ENCODE measurements at regions not wholly inside any gene's neighbourhood (a gene's known extent, or its start where the extent isn't known, plus 50 kb on each side); places are given as distances from the start of the nearest gene placed in this dataset.
"Not testable (repeated sequence)": the region's sequence is repeated elsewhere in the genome, so short reads cannot be mapped to it uniquely, and the experiment has no call there.

DNA sequence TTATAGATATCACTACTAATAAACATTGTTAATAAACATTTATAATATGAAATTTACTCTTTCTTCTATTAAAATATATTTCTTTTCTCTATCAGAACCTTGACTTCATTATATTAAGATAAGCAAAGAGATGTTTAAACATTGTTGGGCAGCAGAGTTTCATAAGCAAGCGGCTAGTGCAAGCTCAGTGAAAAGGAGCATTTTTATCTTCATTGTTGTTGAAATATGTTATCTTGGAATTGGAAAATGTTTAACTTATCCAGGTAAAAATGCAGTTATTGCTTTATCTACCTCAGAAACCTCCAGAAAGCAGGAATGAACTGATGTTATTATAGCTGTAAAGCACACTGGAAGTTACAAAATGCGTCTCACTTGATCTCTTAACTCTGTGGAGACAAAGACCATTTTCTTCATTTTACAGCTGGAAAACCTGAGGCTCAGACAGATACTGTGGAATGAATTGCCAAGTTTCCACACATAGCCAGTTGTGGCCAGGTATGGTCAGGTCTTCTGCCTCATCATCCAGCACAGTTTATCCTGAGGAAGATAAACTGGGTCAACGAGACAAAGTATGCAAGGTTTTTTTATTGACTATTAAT, 934.6 kb upstream of the FAM98A start:
- WGBS, 2 experiments (ENCODE audit: insufficient coverage in 2 of 2) = 100% methylated on average over 1 of the region's 3 CpGs
- H3K27ac ChIP-seq (ENCODE audit: low read depth, low read length, severe bottlenecking) = no peak overlapping the region

DNA sequence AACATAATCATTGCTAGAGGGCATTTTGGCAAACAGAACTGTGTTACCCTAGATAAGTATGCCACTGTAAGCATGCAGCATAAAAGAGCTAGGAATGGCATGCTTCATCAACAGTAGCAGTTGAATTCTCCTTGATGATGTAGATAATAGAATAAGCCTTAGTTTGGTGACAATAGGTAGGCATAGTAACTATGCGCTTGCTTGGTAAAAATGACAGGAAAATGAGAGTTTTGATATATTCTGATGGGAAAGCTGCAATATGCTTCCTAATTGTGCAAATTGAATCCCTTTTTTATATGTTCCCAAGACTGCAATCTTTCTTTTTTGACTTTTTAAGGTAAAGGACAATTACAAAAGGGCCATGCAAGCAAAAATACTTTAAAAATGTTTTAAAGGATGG, 930.9 kb upstream of the FAM98A start:
- H3K9me3 ChIP-seq (ENCODE audit: control insufficient read depth, low read length) = no peaks in the 10 kb centered on the region
- no CpG with 5 or more reads among the region's 1 CpG for WGBS, 2 experiments (ENCODE audit: insufficient coverage in 2 of 2)
- H3K4me3 ChIP-seq (ENCODE audit: extremely low read depth, insufficient read depth, low read length, poor library complexity, severe bottlenecking) = no peak overlapping the region
- H3K36me3 ChIP-seq (ENCODE audit: control insufficient read depth, insufficient read depth, low read length) = no peaks in the 10 kb centered on the region
- no peaks in the 10 kb centered on the region for H3K4me1 ChIP-seq (ENCODE audit: control insufficient read depth, insufficient read depth, low read length, poor library complexity, severe bottlenecking)
- no peak overlapping the region for H3K27ac ChIP-seq (ENCODE audit: low read depth, low read length, severe bottlenecking)

More for the DNA sequence above, 934.6 kb upstream of the FAM98A start:
- Histone ChIP-seq H3K4me1 (ENCODE audit: control insufficient read depth, insufficient read depth, low read length, poor library complexity, severe bottlenecking) (no peaks in the 10 kb centered on the region), H3K9me3 (ENCODE audit: control insufficient read depth, low read length) (no peaks in the 10 kb centered on the region), H3K36me3 (ENCODE audit: control insufficient read depth, insufficient read depth, low read length) (no peaks in the 10 kb centered on the region), H3K4me3 (ENCODE audit: extremely low read depth, insufficient read depth, low read length, poor library complexity, severe bottlenecking) (no peak overlapping the region)

GRCh38 chr2:34523958-34524514, 924.9 kb upstream of the FAM98A start:
- H3K4me1 ChIP-seq (ENCODE audit: control insufficient read depth, insufficient read depth, low read length, poor library complexity, severe bottlenecking) = no peaks in the 10 kb centered on the region
- WGBS, 2 experiments (ENCODE audit: insufficient coverage in 2 of 2) = 81 to 89% methylated on average over 3 of the region's 3 CpGs
- H3K27ac ChIP-seq (ENCODE audit: low read depth, low read length, severe bottlenecking) = no peak overlapping the region
- no peaks in the 10 kb centered on the region for H3K36me3 ChIP-seq (ENCODE audit: control insufficient read depth, insufficient read depth, low read length)
- H3K4me3 ChIP-seq (ENCODE audit: extremely low read depth, insufficient read depth, low read length, poor library complexity, severe bottlenecking) = no peak overlapping the region
- no peaks in the 10 kb centered on the region for H3K9me3 ChIP-seq (ENCODE audit: control insufficient read depth, low read length)

GRCh38 chr2:34519659-34520058, 920.6 kb upstream of the FAM98A start:
- Histone ChIP-seq H3K4me1 (ENCODE audit: control insufficient read depth, insufficient read depth, low read length, poor library complexity, severe bottlenecking) (no peaks in the 10 kb centered on the region), H3K27ac (ENCODE audit: low read depth, low read length, severe bottlenecking) (no peak overlapping the region), H3K36me3 (ENCODE audit: control insufficient read depth, insufficient read depth, low read length) (no peaks in the 10 kb centered on the region), H3K9me3 (ENCODE audit: control insufficient read depth, low read length) (no peaks in the 10 kb centered on the region), H3K4me3 (ENCODE audit: extremely low read depth, insufficient read depth, low read length, poor library complexity, severe bottlenecking) (no peak overlapping the region)
- 71% methylated on average over 1 of the region's 3 CpGs; no CpG with 5 or more reads in 1 of the 2 experiments for WGBS, 2 experiments (ENCODE audit: insufficient coverage in 2 of 2)

DNA sequence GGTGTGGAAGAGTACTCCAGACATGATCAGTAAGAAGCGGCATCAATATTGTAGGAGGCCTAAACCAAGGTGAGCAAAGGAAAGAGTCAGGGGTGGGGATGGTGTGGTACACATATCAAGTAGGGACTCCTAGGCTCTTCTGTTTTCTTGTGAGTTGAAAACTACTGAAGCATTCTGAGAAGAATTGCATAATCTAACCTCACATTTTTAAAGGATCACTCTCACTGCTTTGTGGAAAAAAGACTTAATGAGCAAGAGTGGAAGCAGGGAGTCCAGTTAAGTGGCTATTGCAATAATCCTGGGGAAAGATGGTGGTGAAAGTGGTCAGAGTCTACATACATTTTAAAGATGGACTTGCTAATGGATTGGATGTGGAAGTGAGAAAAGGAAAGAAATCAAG, 899.5 kb upstream of the FAM98A start:
- 100% methylated on average over 1 of the region's 1 CpG; no CpG with 5 or more reads in 1 of the 2 experiments for WGBS, 2 experiments (ENCODE audit: insufficient coverage in 2 of 2)
- Histone ChIP-seq H3K9me3 (ENCODE audit: control insufficient read depth, low read length) (no peaks in the 10 kb centered on the region), H3K4me3 (ENCODE audit: extremely low read depth, insufficient read depth, low read length, poor library complexity, severe bottlenecking) (no peak overlapping the region), H3K4me1 (ENCODE audit: control insufficient read depth, insufficient read depth, low read length, poor library complexity, severe bottlenecking) (no peaks in the 10 kb centered on the region), H3K36me3 (ENCODE audit: control insufficient read depth, insufficient read depth, low read length) (no peaks in the 10 kb centered on the region), H3K27ac (ENCODE audit: low read depth, low read length, severe bottlenecking) (no peak overlapping the region)

DNA sequence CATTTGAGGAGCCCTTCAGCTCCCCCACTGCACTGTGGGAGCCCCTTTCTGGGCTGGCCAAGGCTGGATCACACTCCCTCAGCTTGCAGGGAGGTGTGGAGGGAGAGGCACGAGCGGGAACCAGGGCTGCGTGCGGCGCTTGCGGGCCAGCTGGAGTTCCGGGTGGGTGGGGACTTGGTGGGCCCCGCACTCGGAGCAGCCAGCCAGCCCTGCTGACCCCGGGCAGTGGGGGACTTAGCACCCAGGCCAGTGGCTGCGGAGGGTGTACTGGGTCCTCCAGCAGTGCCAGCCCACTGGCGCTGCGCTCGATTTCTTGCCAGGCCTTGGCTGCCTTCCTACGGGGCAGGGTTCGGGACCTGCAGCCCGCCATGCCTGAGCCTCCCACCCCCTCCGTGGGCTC, 895.1 kb upstream of the FAM98A start:
- not testable (repeated sequence) for H3K4me3 ChIP-seq (ENCODE audit: extremely low read depth, insufficient read depth, low read length, poor library complexity, severe bottlenecking); H3K4me1 ChIP-seq (ENCODE audit: control insufficient read depth, insufficient read depth, low read length, poor library complexity, severe bottlenecking); H3K9me3 ChIP-seq (ENCODE audit: control insufficient read depth, low read length); H3K36me3 ChIP-seq (ENCODE audit: control insufficient read depth, insufficient read depth, low read length); H3K27ac ChIP-seq (ENCODE audit: low read depth, low read length, severe bottlenecking)
- WGBS, 2 experiments (ENCODE audit: insufficient coverage in 2 of 2) = 92 to 93% methylated on average over 11 to 14 of the region's 18 CpGs

DNA sequence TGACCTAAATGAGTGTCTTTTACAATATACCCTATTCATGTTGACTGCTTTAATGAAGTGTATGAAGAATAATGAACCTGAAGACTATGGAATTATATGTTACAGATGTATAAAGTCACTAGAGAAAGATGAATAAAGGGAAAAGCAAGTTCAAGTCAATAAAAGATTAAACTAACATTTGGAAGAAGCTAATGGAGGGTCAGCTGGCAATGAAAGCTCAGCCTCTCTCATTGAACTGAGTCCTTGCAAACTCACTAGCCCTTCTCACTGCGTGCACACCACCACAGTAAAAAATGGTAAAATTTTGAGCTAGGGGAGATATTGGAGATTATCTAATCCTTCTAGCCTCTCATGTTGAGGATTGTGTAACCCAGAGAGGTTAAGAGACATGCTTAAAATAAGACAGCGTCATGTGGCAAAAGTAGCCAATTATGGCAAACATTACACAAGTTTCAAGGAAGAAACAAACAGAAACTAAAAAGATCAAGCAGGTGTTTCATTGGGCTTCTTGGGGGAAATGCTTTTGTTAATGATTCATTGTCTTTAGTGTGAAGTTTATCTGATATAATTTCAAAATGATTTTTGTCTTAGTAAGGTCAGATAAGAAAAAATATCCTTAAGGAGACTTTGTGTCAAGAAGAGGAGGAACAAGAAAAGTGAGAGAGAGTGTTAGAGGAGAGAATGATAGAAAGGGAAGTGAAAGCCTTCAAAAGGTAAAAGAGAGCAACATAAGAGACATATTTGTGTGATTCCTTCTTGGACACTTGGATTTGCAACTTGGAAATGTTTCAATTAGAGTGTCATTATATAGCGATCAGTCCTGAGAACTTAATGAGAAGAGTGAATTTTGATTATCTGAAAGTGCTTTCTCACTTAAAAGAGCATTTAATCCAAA, 893.7 kb upstream of the FAM98A start:
- Histone ChIP-seq H3K36me3 (ENCODE audit: control insufficient read depth, insufficient read depth, low read length) (no peaks in the 10 kb centered on the region), H3K27ac (ENCODE audit: low read depth, low read length, severe bottlenecking) (no peak overlapping the region), H3K4me3 (ENCODE audit: extremely low read depth, insufficient read depth, low read length, poor library complexity, severe bottlenecking) (no peak overlapping the region), H3K4me1 (ENCODE audit: control insufficient read depth, insufficient read depth, low read length, poor library complexity, severe bottlenecking) (no peaks in the 10 kb centered on the region), H3K9me3 (ENCODE audit: control insufficient read depth, low read length) (no peaks in the 10 kb centered on the region)
- WGBS, 2 experiments (ENCODE audit: insufficient coverage in 2 of 2) = no CpG with 5 or more reads among the region's 3 CpGs

GRCh38 chr2:34486965-34487364, 887.9 kb upstream of the FAM98A start:
- no peaks in the 10 kb centered on the region for H3K4me1 ChIP-seq (ENCODE audit: control insufficient read depth, insufficient read depth, low read length, poor library complexity, severe bottlenecking)
- H3K4me3 ChIP-seq (ENCODE audit: extremely low read depth, insufficient read depth, low read length, poor library complexity, severe bottlenecking) = no peak overlapping the region
- WGBS, 2 experiments (ENCODE audit: insufficient coverage in 2 of 2) = 60 to 88% methylated on average over 1 of the region's 2 CpGs

DNA sequence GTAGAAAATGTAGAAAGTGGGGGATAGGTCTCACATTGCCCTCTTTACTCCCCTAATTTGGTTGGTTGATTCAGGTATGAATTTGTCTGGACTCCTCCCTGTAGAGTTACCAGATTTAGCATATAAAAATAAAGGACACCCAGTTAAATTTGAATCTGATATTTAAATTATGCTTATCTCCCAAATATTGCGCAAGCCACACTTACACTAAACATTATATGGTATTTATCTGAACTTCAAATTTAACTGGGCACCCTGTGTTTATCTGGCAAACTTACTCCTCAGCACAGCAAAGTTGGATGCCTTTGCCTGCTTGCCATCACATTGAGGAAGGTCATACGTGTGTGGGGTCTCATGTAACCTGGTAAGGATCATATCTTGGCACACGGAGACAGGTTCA, 882.4 kb upstream of the FAM98A start:
- 86 to 100% methylated on average over 2 of the region's 3 CpGs for WGBS, 2 experiments (ENCODE audit: insufficient coverage in 2 of 2)
- Histone ChIP-seq H3K27ac (ENCODE audit: low read depth, low read length, severe bottlenecking) (no peak overlapping the region), H3K9me3 (ENCODE audit: control insufficient read depth, low read length) (no peaks in the 10 kb centered on the region), H3K36me3 (ENCODE audit: control insufficient read depth, insufficient read depth, low read length) (no peaks in the 10 kb centered on the region), H3K4me3 (ENCODE audit: extremely low read depth, insufficient read depth, low read length, poor library complexity, severe bottlenecking) (no peak overlapping the region), H3K4me1 (ENCODE audit: control insufficient read depth, insufficient read depth, low read length, poor library complexity, severe bottlenecking) (no peaks in the 10 kb centered on the region)

More at GRCh38 chr2:34486965-34487364, 887.9 kb upstream of the FAM98A start:
- no peaks in the 10 kb centered on the region for H3K36me3 ChIP-seq (ENCODE audit: control insufficient read depth, insufficient read depth, low read length)
- no peak overlapping the region for H3K27ac ChIP-seq (ENCODE audit: low read depth, low read length, severe bottlenecking)
- no peaks in the 10 kb centered on the region for H3K9me3 ChIP-seq (ENCODE audit: control insufficient read depth, low read length)

DNA sequence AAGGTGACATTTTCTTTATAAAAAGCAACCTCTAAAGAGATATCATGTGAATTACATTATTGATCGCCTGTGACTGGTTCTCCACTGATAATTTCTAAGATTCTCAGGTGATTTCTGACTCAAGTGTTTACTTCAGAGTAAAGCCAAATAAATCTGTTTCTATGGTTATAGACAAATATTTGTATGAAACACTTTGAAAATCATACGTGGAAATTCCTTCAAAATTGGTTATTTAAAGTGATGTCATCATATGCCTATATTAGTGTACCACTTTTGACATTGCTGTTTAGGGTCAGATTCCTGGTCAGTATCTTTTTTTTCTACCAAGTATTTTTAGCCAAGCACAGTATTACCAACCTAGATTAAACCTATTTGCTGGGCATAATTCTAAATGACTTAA, 881.3 kb upstream of the FAM98A start:
- no CpG with 5 or more reads among the region's 2 CpGs for WGBS, 2 experiments (ENCODE audit: insufficient coverage in 2 of 2)
- Histone ChIP-seq H3K27ac (ENCODE audit: low read depth, low read length, severe bottlenecking) (no peak overlapping the region), H3K9me3 (ENCODE audit: control insufficient read depth, low read length) (no peaks in the 10 kb centered on the region), H3K4me1 (ENCODE audit: control insufficient read depth, insufficient read depth, low read length, poor library complexity, severe bottlenecking) (no peaks in the 10 kb centered on the region), H3K36me3 (ENCODE audit: control insufficient read depth, insufficient read depth, low read length) (no peaks in the 10 kb centered on the region), H3K4me3 (ENCODE audit: extremely low read depth, insufficient read depth, low read length, poor library complexity, severe bottlenecking) (no peak overlapping the region)

- H3K9me3 ChIP-seq (ENCODE audit: control insufficient read depth, low read length) = no peaks in the 10 kb centered on the region
- no peak overlapping the region for H3K4me3 ChIP-seq (ENCODE audit: extremely low read depth, insufficient read depth, low read length, poor library complexity, severe bottlenecking)
- H3K4me1 ChIP-seq (ENCODE audit: control insufficient read depth, insufficient read depth, low read length, poor library complexity, severe bottlenecking) = no peaks in the 10 kb centered on the region
- no peak overlapping the region for H3K27ac ChIP-seq (ENCODE audit: low read depth, low read length, severe bottlenecking)
- no CpG with 5 or more reads among the region's 1 CpG for WGBS, 2 experiments (ENCODE audit: insufficient coverage in 2 of 2)
- H3K36me3 ChIP-seq (ENCODE audit: control insufficient read depth, insufficient read depth, low read length) = no peaks in the 10 kb centered on the region
These were observed 876.1 kb upstream of the FAM98A start for GRCh38 chr2:34475156-34475555.
